Heart left ventricle (tissue), 16 donors: ENCODE measurements at regions not wholly inside any gene's neighbourhood (a gene's known extent, or its start where the extent isn't known, plus 50 kb on each side); places are given as distances from the start of the nearest gene placed in this dataset.

ENCODE experiments used
- ATAC-seq, 4 donors: fragments of 200-7000 bp; cut with Tn5 transposase; one replicate each; pipeline ENCODE4 v1.9.1; 2020 to 2022; ENCODE audit warnings: moderate library complexity in 4 of 4, mild to moderate bottlenecking in 3 of 4, moderate number of reproducible peaks in 1 of 4
- DNase-seq, 5 donors: peaks; one replicate each; pipeline ENCODE4 v3.0.0-alpha.2; 2020
- H3K27ac ChIP-seq, 12 donors: fragments of 200-600 bp; sonication (generic) in 4 of 12; one replicate each; pipeline versions ENCODE4 v1.5.0 to v1.8.0; 2016 to 2022; ENCODE audit warnings: mild to moderate bottlenecking in 2 of 12
- H3K27me3 ChIP-seq, 9 donors: fragments of 200-600 bp; sonication (generic) in 2 of 9; one replicate each; pipeline versions ENCODE4 v1.5.1 to v1.8.0; 2016 to 2022; ENCODE audit warnings: mild to moderate bottlenecking in 3 of 9
- H3K36me3 ChIP-seq, 9 donors: fragments of 200-600 bp; sonication (generic) in 2 of 9; one replicate each; pipeline versions ENCODE4 v1.5.0 to v1.8.0; 2018 to 2022; ENCODE audit warnings: mild to moderate bottlenecking in 2 of 9
- H3K4me1 ChIP-seq, 12 donors: fragments of 200-600 bp; sonication (generic) in 4 of 12; one replicate each; pipeline versions ENCODE4 v1.5.0 to v1.8.0; 2016 to 2022; ENCODE audit warnings: mild to moderate bottlenecking in 3 of 12
- H3K4me3 ChIP-seq, 12 donors: fragments of 200-600 bp; sonication (generic) in 4 of 12; one replicate each; pipeline versions ENCODE4 v1.5.0 to v1.8.0; 2017 to 2022; ENCODE audit warnings: mild to moderate bottlenecking in 9 of 12, moderate library complexity in 4 of 12
- H3K9me3 ChIP-seq, 12 donors: fragments of 200-600 bp; sonication (generic) in 4 of 12; one replicate each; pipeline versions ENCODE4 v1.5.0 to v1.8.0; 2016 to 2022; ENCODE audit warnings: mild to moderate bottlenecking in 1 of 12
- POLR2A ChIP-seq, 2 donors: fragments of 450-650 bp; IDR thresholded peaks; one replicate each; pipeline ENCODE4 v1.6.1; 2017; ENCODE audit warnings: antibody characterized with exemption in 2 of 2, mild to moderate bottlenecking in 2 of 2, moderate library complexity in 2 of 2
- WGBS, 4 donors: extraction: QIAGEN DNeasy Blood & Tissue Kit in 2 of 4; methylation state at CpG; one replicate each; pipeline versions ENCODE4 v1.1.5 to v1.1.7; 2013 to 2018; 5-methylcytosine and 5-hydroxymethylcytosine counted together
- intact Hi-C, 10 donors: fragments of 100-400 bp; cut with DNase I; formaldehyde crosslinking; loops; one replicate each; pipeline versions ENCODE4 v1.11.1 to v1.14.2; 2022
- TF ChIP-seq, protein P1 (sequence below), 12 donors: fragments of 200-600 bp; sonication (generic) in 4 of 12; IDR thresholded peaks; one replicate each; pipeline versions ENCODE4 v1.5.0 to v1.8.0; 2018 to 2022; ENCODE audit warnings: antibody characterized with exemption in 12 of 12, mild to moderate bottlenecking in 5 of 12
- donor health status: ischemic (EF 13 %, LVEDD 7.1; RV severe dilation, severe dysfunction).
- donor health status: healthy with polysubstance abuse.
- donor health status: DM: no; HTN: yes; CAD: no.
- donor health status: DM: no; HTN: no; CAD: no.
- donor health status: ischemic (EF 25% LVEDD 6.9; RV normal size, moderate dysfunction).
- donor health status: ischemic (EF 25% LVEDD 5.7; RV mildly dilated, moderate dysfunction).
- donor health status: healthy.
- donor health status: DM: yes; HTN: yes; CAD: no.
- donor health status: ischemic (EF 35%, LVEDD 5.7; RV mildly dilated, moderate dysfunction).
- donor health status: nonischemic (EF 11% LVEDD 7.7; RV severe dilation, severe dysfunction).
- donor health status: DM: yes; HTN: yes; CAD: no.
- donor health status: PGD.
- donor health status: ischemic (EF 29% LVEDD 5.4; RV normal size, mild dysfunction).
- donor health status: nonischemic (EF 23%, LVEDD 6.1; RV moderate dilation, normal function).

- Histone ChIP-seq H3K36me3 (no peaks in the 10 kb centered on the region), H3K4me3 (no peak overlapping the region), H3K27ac (no peak overlapping the region), H3K4me1 (no peaks in the 10 kb centered on the region), H3K27me3 (no peaks in the 10 kb centered on the region), H3K9me3 (no peaks in the 10 kb centered on the region)
- ATAC-seq (no peak), DNase-seq (no peak)
- intact Hi-C loops: no loop called here
- TF ChIP-seq, protein P1, sequence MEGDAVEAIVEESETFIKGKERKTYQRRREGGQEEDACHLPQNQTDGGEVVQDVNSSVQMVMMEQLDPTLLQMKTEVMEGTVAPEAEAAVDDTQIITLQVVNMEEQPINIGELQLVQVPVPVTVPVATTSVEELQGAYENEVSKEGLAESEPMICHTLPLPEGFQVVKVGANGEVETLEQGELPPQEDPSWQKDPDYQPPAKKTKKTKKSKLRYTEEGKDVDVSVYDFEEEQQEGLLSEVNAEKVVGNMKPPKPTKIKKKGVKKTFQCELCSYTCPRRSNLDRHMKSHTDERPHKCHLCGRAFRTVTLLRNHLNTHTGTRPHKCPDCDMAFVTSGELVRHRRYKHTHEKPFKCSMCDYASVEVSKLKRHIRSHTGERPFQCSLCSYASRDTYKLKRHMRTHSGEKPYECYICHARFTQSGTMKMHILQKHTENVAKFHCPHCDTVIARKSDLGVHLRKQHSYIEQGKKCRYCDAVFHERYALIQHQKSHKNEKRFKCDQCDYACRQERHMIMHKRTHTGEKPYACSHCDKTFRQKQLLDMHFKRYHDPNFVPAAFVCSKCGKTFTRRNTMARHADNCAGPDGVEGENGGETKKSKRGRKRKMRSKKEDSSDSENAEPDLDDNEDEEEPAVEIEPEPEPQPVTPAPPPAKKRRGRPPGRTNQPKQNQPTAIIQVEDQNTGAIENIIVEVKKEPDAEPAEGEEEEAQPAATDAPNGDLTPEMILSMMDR (IDR thresholded peaks at IDR 0.05): no peak
- TF ChIP-seq POLR2A (IDR thresholded peaks at IDR 0.05): no peak
- WGBS, 4 donors: 46 to 60% (median 55%) methylated on average over 1 of the region's 1 CpG
These were observed 1351.6 kb upstream of the PABPC4L start for GRCh38 chr4:135553213-135553612.

DNA sequence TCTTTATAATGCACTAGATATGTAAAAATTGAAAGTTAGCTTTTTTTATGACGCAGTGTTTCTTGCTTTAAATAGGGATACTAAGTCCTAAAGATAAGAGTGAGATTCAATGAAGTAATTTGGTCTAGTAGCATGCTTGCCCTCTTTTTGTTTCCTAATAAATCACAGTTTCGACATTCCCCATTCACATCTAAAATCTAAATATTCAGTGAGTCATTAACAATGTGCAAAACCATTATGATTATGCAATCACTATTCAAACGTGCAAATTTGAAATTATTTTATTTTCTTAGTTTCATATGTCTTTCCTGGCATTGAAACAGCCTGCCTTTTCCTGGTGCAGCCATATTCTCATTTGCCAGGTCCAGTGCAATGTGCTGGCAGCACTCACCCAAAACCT is 1350.5 kb upstream of the PABPC4L start:
- ATAC-seq (no peak), DNase-seq (no peak)
- H3K27ac ChIP-seq: no peak overlapping the region
- intact Hi-C loops: no loop called here
- WGBS, 4 donors: 73 to 77% (median 75%) methylated on average over 3 of the region's 3 CpGs
- no peaks in the 10 kb centered on the region for H3K27me3 ChIP-seq
- H3K9me3 ChIP-seq: no peaks in the 10 kb centered on the region
- H3K4me1 ChIP-seq: no peaks in the 10 kb centered on the region
- no peak for TF ChIP-seq POLR2A (IDR thresholded peaks at IDR 0.05)
- TF ChIP-seq, protein P1 (IDR thresholded peaks at IDR 0.05): no peak
- H3K4me3 ChIP-seq: no peak overlapping the region
- H3K36me3 ChIP-seq: no peaks in the 10 kb centered on the region

DNA sequence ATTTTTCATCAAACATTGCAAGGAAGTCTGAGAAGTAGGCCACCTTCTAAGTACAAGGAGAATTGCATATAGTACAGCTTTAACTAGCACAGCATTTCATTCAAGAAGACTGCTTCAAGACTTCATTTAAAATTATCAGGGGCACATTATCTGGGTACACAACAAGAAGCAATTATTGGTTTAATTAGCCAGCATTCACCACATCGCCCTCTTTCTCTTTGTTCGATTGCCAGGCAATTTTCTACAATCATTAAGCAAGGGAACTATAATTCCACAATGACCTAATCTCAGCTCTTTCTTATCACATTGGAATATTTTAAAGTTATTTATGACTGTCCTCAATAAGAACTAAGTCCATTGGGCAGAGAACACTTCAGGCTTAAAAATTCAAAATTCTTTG is 1347.1 kb upstream of the PABPC4L start:
- no peak for DNase-seq
- no peak for ATAC-seq
- Histone ChIP-seq H3K27me3 (no peaks in the 10 kb centered on the region), H3K27ac (no peak overlapping the region), H3K4me1 (no peaks in the 10 kb centered on the region), H3K36me3 (no peaks in the 10 kb centered on the region), H3K9me3 (no peaks in the 10 kb centered on the region), H3K4me3 (no peak overlapping the region)
- 80 to 84% (median 83%) methylated on average over 2 of the region's 2 CpGs for WGBS, 4 donors
- TF ChIP-seq, protein P1 (IDR thresholded peaks at IDR 0.05): no peak
- no peak for TF ChIP-seq POLR2A (IDR thresholded peaks at IDR 0.05)
- intact Hi-C loops: no loop called here

GRCh38 chr4:135545616-135546317 is 1344.2 kb upstream of the PABPC4L start:
- WGBS, 4 donors: 69 to 80% (median 75%) methylated on average over 1 of the region's 1 CpG
- no peak for DNase-seq

More at GRCh38 chr4:135545616-135546317, 1344.2 kb upstream of the PABPC4L start:
- Histone ChIP-seq H3K4me3 (no peak overlapping the region), H3K27me3 (no peaks in the 10 kb centered on the region), H3K9me3 (no peaks in the 10 kb centered on the region), H3K27ac (no peak overlapping the region), H3K36me3 (no peaks in the 10 kb centered on the region), H3K4me1 (no peaks in the 10 kb centered on the region)
- TF ChIP-seq, protein P1 (IDR thresholded peaks at IDR 0.05): no peak
- no peak for TF ChIP-seq POLR2A (IDR thresholded peaks at IDR 0.05)
- intact Hi-C loops: no loop called here
- ATAC-seq: no peak
